T-cell (primary cell): ENCODE measurements at regions not wholly inside any gene's neighbourhood (a gene's known extent, or its start where the extent isn't known, plus 50 kb on each side); places are given as distances from the start of the nearest gene placed in this dataset.

Experiments
- ATAC-seq, 4 experiments: fragments of 200-7000 bp in 3 of 4; fragments of 150-1000 bp in 1 of 4; cut with Tn5 transposase; replicated peaks in 1 of 4; 1 replicate in 3 of 4; 2 replicates in 1 of 4; pipeline ENCODE4 v1.10.0; 2021; ENCODE audit warnings: moderate library complexity in 3 of 4, mild to moderate bottlenecking in 2 of 4, moderate number of reproducible peaks in 1 of 4
- CTCF ChIA-PET, 2 donors: fragments of 300-600 bp; sonication (Branson Sonifier 250); formaldehyde crosslinking; loops; one replicate each; lab custom pipeline; 2022; ENCODE audit warnings: antibody characterized with exemption in 2 of 2; lab: Charles Lee
- POLR2A ChIA-PET, 2 donors: fragments of 300-600 bp; sonication (Branson Sonifier 250); formaldehyde crosslinking; loops; one replicate each; lab custom pipeline; 2022; ENCODE audit warnings: antibody characterized with exemption in 2 of 2; lab: Charles Lee
- DNase-seq, 35 experiments: peaks; one replicate each; pipeline versions ENCODE4 v3.0.0 to v3.0.0-alpha.2; 2013 to 2023
- H3K27ac ChIP-seq: one replicate; pipeline ENCODE4 v1.5.1; 2013; ENCODE audit warnings: low read length
- H3K27me3 ChIP-seq, 2 experiments: replicated peaks in 1 of 2; 1 replicate in 1 of 2; 2 replicates in 1 of 2; pipeline versions ENCODE4 v1.6.1 to v1.7.0; 2013; ENCODE audit warnings: low read length in 1 of 2, mixed read lengths in 1 of 2; ENCODE audit not compliant: control insufficient read depth in 2 of 2, insufficient read depth in 2 of 2; ENCODE audit errors: extremely low read depth in 1 of 2
- H3K36me3 ChIP-seq, 2 donors: 1 replicate in 1 of 2; 2 replicates in 1 of 2; pipeline versions ENCODE4 v1.6.1 to v1.7.0; 2013; ENCODE audit warnings: low read length in 1 of 2; ENCODE audit not compliant: control insufficient read depth in 2 of 2, insufficient read depth in 1 of 2; ENCODE audit errors: extremely low read depth in 1 of 2
- H3K4me1 ChIP-seq, 2 experiments: 1 replicate in 1 of 2; 2 replicates in 1 of 2; pipeline versions ENCODE4 v1.6.1 to v1.7.0; 2013; ENCODE audit warnings: low read length in 2 of 2, mixed read lengths in 1 of 2; ENCODE audit not compliant: insufficient read depth in 2 of 2, control insufficient read depth in 1 of 2; ENCODE audit errors: extremely low read depth in 1 of 2
- H3K4me3 ChIP-seq, 2 donors: 1 replicate in 1 of 2; 2 replicates in 1 of 2; pipeline versions ENCODE4 v1.5.1 to v1.7.0; 2013; ENCODE audit warnings: mild to moderate bottlenecking in 2 of 2, low read length in 1 of 2, moderate library complexity in 1 of 2; ENCODE audit not compliant: control insufficient read depth in 1 of 2; ENCODE audit errors: extremely low read depth in 1 of 2
- H3K9me3 ChIP-seq: 2 replicates; pipeline ENCODE4 v1.7.0; 2013
- H3K27ac Mint-ChIP-seq, 2 donors: one replicate each; pipeline ENCODE4 v1.8.0; 2020 to 2021; ENCODE audit warnings: mild to moderate bottlenecking in 2 of 2, mixed read lengths in 2 of 2
- H3K27me3 Mint-ChIP-seq, 2 donors: one replicate each; pipeline ENCODE4 v1.8.0; 2021 to 2022; ENCODE audit warnings: mixed read lengths in 2 of 2
- H3K36me3 Mint-ChIP-seq: one replicate; pipeline ENCODE4 v1.8.0; 2021; ENCODE audit warnings: mixed read lengths
- H3K4me1 Mint-ChIP-seq, 3 donors: one replicate each; pipeline ENCODE4 v1.8.0; 2020 to 2022; ENCODE audit warnings: mixed read lengths in 3 of 3, mild to moderate bottlenecking in 1 of 3
- H3K4me3 Mint-ChIP-seq, 3 donors: one replicate each; pipeline ENCODE4 v1.8.0; 2020 to 2022; ENCODE audit warnings: mild to moderate bottlenecking in 3 of 3, mixed read lengths in 3 of 3, moderate library complexity in 3 of 3
- H3K9me3 Mint-ChIP-seq, 3 donors: one replicate each; pipeline ENCODE4 v1.8.0; 2020 to 2022; ENCODE audit warnings: mixed read lengths in 3 of 3
- WGBS: methylation state at CpG from one replicate; pipeline ENCODE4 v1.1.5; 2013; ENCODE audit warnings: missing lambda C conversion rate; ENCODE audit not compliant: insufficient coverage; 5-methylcytosine and 5-hydroxymethylcytosine counted together

GRCh38 chr9:19624519-19624918, 164.3 kb downstream of the SLC24A2 start:
- H3K27me3 Mint-ChIP-seq = peaks cover 1 to 4% of the 10 kb centered on the region in 2 donors
- CTCF ChIA-PET = no interaction called here
- Histone ChIP-seq H3K27ac (no peak overlapping the region), H3K4me3 (no peak overlapping the region), H3K4me1 (no peaks in the 10 kb centered on the region), H3K9me3 (no peaks in the 10 kb centered on the region), H3K36me3 (no peaks in the 10 kb centered on the region), H3K27me3 (peaks cover 0 to under 1% of the 10 kb centered on the region in 2 experiments)
- POLR2A ChIA-PET = no interaction called here
- H3K4me3 Mint-ChIP-seq = no peak overlapping the region
- DNase-seq (no peak), ATAC-seq (no peak)
- H3K4me1 Mint-ChIP-seq = no peaks in the 10 kb centered on the region
- H3K27ac Mint-ChIP-seq = no peak overlapping the region
- H3K9me3 Mint-ChIP-seq = no peaks in the 10 kb centered on the region
- no CpG with 5 or more reads among the region's 3 CpGs for WGBS
- no peaks in the 10 kb centered on the region for H3K36me3 Mint-ChIP-seq

- 40% methylated on average over 1 of the region's 4 CpGs for WGBS
- DNase-seq (no peak), ATAC-seq (no peak)
- Mint-ChIP-seq H3K9me3 (no peaks in the 10 kb centered on the region), H3K4me1 (no peaks in the 10 kb centered on the region), H3K27ac (no peak overlapping the region), H3K4me3 (no peak overlapping the region), H3K27me3 (peaks cover 1 to 7% of the 10 kb centered on the region in 2 donors), H3K36me3 (no peaks in the 10 kb centered on the region)
- H3K9me3 ChIP-seq = no peaks in the 10 kb centered on the region
- H3K4me3 ChIP-seq = no peak overlapping the region
- POLR2A ChIA-PET = no interaction called here
- H3K4me1 ChIP-seq = no peaks in the 10 kb centered on the region
- no peak overlapping the region for H3K27ac ChIP-seq
- H3K27me3 ChIP-seq = peaks cover 0 to 5% of the 10 kb centered on the region in 2 experiments
- no peaks in the 10 kb centered on the region for H3K36me3 ChIP-seq
- CTCF ChIA-PET = no interaction called here
Observed at GRCh38 chr9:19623941-19624340, 164.9 kb downstream of the SLC24A2 start.

- Mint-ChIP-seq H3K9me3 (no peaks in the 10 kb centered on the region), H3K4me1 (no peaks in the 10 kb centered on the region), H3K27me3 (peaks cover 1 to 8% of the 10 kb centered on the region in 2 donors), H3K4me3 (no peak overlapping the region), H3K27ac (no peak overlapping the region), H3K36me3 (no peaks in the 10 kb centered on the region)
- ChIA-PET CTCF (interaction anchor here in 1 of 2 donors (0.6 kb wide), 1 partner anchor 1051 kb away, joined by 3 read pairs; no protein-coding TSS in a partner anchor), POLR2A (no interaction called here)
- no peak for DNase-seq
- peaks cover 0 to 5% of the 10 kb centered on the region in 2 experiments for H3K27me3 ChIP-seq
- no peak overlapping the region for H3K27ac ChIP-seq
- 50% methylated on average over 1 of the region's 4 CpGs for WGBS
- no peaks in the 10 kb centered on the region for H3K9me3 ChIP-seq
- H3K4me1 ChIP-seq = no peaks in the 10 kb centered on the region
- no peaks in the 10 kb centered on the region for H3K36me3 ChIP-seq
- no peak for ATAC-seq
- no peak overlapping the region for H3K4me3 ChIP-seq
Observed at GRCh38 chr9:19620326-19620725, 168.5 kb downstream of the SLC24A2 start.

GRCh38 chr9:19619221-19619620, 169.6 kb downstream of the SLC24A2 start:
- Mint-ChIP-seq H3K27me3 (peaks cover 1 to 8% of the 10 kb centered on the region in 2 donors), H3K4me3 (no peak overlapping the region), H3K36me3 (no peaks in the 10 kb centered on the region), H3K27ac (no peak overlapping the region), H3K4me1 (no peaks in the 10 kb centered on the region), H3K9me3 (no peaks in the 10 kb centered on the region)
- ATAC-seq (no peak), DNase-seq (no peak)
- Histone ChIP-seq H3K4me3 (no peak overlapping the region), H3K9me3 (no peaks in the 10 kb centered on the region), H3K27ac (no peak overlapping the region), H3K4me1 (no peaks in the 10 kb centered on the region), H3K36me3 (no peaks in the 10 kb centered on the region), H3K27me3 (peaks cover 0 to 5% of the 10 kb centered on the region in 2 experiments)
- WGBS = no CpG with 5 or more reads among the region's 7 CpGs
- CTCF ChIA-PET = no interaction called here
- POLR2A ChIA-PET = no interaction called here

- Mint-ChIP-seq H3K27me3 (peaks cover 1 to 8% of the 10 kb centered on the region in 2 donors), H3K27ac (no peak overlapping the region), H3K4me3 (no peak overlapping the region), H3K9me3 (no peaks in the 10 kb centered on the region), H3K36me3 (no peaks in the 10 kb centered on the region), H3K4me1 (no peaks in the 10 kb centered on the region)
- WGBS = no CpG with 5 or more reads among the region's 2 CpGs
- Histone ChIP-seq H3K4me1 (no peaks in the 10 kb centered on the region), H3K4me3 (no peak overlapping the region), H3K9me3 (no peaks in the 10 kb centered on the region), H3K36me3 (no peaks in the 10 kb centered on the region), H3K27ac (no peak overlapping the region), H3K27me3 (peaks cover 0 to 5% of the 10 kb centered on the region in 2 experiments)
- ChIA-PET CTCF (no interaction called here), POLR2A (no interaction called here)
- ATAC-seq (no peak), DNase-seq (no peak)
Observed at GRCh38 chr9:19618816-19619215, 170.0 kb downstream of the SLC24A2 start.

- H3K4me3 ChIP-seq = no peak overlapping the region
- no peaks in the 10 kb centered on the region for H3K36me3 Mint-ChIP-seq
- H3K27ac Mint-ChIP-seq = no peak overlapping the region
- no peaks in the 10 kb centered on the region for H3K36me3 ChIP-seq
- H3K4me1 ChIP-seq = no peaks in the 10 kb centered on the region
- ATAC-seq (no peak), DNase-seq (no peak)
- H3K9me3 Mint-ChIP-seq = no peaks in the 10 kb centered on the region
- POLR2A ChIA-PET = no interaction called here
- H3K27me3 Mint-ChIP-seq = peaks cover 3 to 16% of the 10 kb centered on the region in 2 donors
- CTCF ChIA-PET = interaction anchor here in 1 of 2 donors (0.7 kb wide), 1 partner anchor 1332 kb away, joined by 3 read pairs; no protein-coding TSS in a partner anchor
- no peak overlapping the region for H3K4me3 Mint-ChIP-seq
- H3K27me3 ChIP-seq = peaks cover 0 to 5% of the 10 kb centered on the region in 2 experiments
- H3K27ac ChIP-seq = no peak overlapping the region
- H3K9me3 ChIP-seq = no peaks in the 10 kb centered on the region
- 85% methylated on average over 4 of the region's 6 CpGs for WGBS
- no peaks in the 10 kb centered on the region for H3K4me1 Mint-ChIP-seq
Observed at GRCh38 chr9:19615036-19615624, 173.7 kb downstream of the SLC24A2 start.

GRCh38 chr9:19614294-19614693, 174.5 kb downstream of the SLC24A2 start:
- ChIA-PET CTCF (no interaction called here), POLR2A (no interaction called here)
- Mint-ChIP-seq H3K36me3 (no peaks in the 10 kb centered on the region), H3K4me1 (no peaks in the 10 kb centered on the region), H3K4me3 (no peak overlapping the region), H3K9me3 (no peaks in the 10 kb centered on the region), H3K27me3 (peaks cover 5 to 16% of the 10 kb centered on the region in 2 donors), H3K27ac (no peak overlapping the region)
- DNase-seq (no peak), ATAC-seq (no peak)
- Histone ChIP-seq H3K4me1 (no peaks in the 10 kb centered on the region), H3K4me3 (no peak overlapping the region), H3K27ac (no peak overlapping the region), H3K27me3 (peaks cover 0 to 4% of the 10 kb centered on the region in 2 experiments), H3K36me3 (no peaks in the 10 kb centered on the region), H3K9me3 (no peaks in the 10 kb centered on the region)
